Esophagus muscularis mucosa (tissue), 4 donors: ENCODE measurements at regions not wholly inside any gene's neighbourhood (a gene's known extent, or its start where the extent isn't known, plus 50 kb on each side); places are given as distances from the start of the nearest gene placed in this dataset.
"Not testable (repeated sequence)": the region's sequence is repeated elsewhere in the genome, so short reads cannot be mapped to it uniquely, and the experiment has no call there.

Experiments used
- DNase-seq: peaks from one replicate; pipeline ENCODE4 v3.0.0-alpha.2; 2017; ENCODE audit errors: extremely low spot score
- H3K27ac ChIP-seq, 4 donors: fragments of 200-600 bp; sonication (generic); replicated peaks in 1 of 4; 1 replicate in 3 of 4; 2 replicates in 1 of 4; pipeline ENCODE4 v1.5.1; 2016 to 2019; ENCODE audit warnings: mild to moderate bottlenecking in 1 of 4
- H3K27me3 ChIP-seq, 4 donors: fragments of 200-600 bp; sonication (generic); one replicate each; pipeline versions ENCODE4 v1.5.1 to v1.6.0; 2016 to 2019
- H3K36me3 ChIP-seq, 4 donors: fragments of 200-600 bp; sonication (generic); one replicate each; pipeline ENCODE4 v1.5.1; 2016 to 2019
- H3K4me1 ChIP-seq, 4 donors: fragments of 200-600 bp; sonication (generic); one replicate each; pipeline ENCODE4 v1.5.1; 2016 to 2019
- H3K4me3 ChIP-seq, 4 donors: fragments of 200-600 bp; sonication (generic); 1 replicate in 2 of 4; 2 replicates in 2 of 4; pipeline ENCODE4 v1.5.1; 2016 to 2019; ENCODE audit warnings: mild to moderate bottlenecking in 4 of 4, moderate library complexity in 1 of 4
- H3K9me3 ChIP-seq, 4 donors: fragments of 200-600 bp; sonication (generic); 1 replicate in 3 of 4; 2 replicates in 1 of 4; pipeline ENCODE4 v1.5.1; 2016 to 2019
- CTCF ChIP-seq, 3 experiments: fragments of 200-600 bp in 2 of 3; fragments of 450-650 bp in 1 of 3; sonication (generic) in 2 of 3; IDR thresholded peaks; one replicate each; pipeline ENCODE4 v1.5.1; 2017 to 2019; ENCODE audit warnings: antibody characterized with exemption in 3 of 3, mild to moderate bottlenecking in 2 of 3, moderate library complexity in 1 of 3
- EP300 ChIP-seq: sonication (generic); formaldehyde crosslinking; IDR thresholded peaks from one replicate; pipeline ENCODE4 v1.6.1; 2017; ENCODE audit warnings: antibody characterized with exemption
- POLR2A ChIP-seq: fragments of 450-650 bp; IDR thresholded peaks from one replicate; pipeline ENCODE4 v1.6.1; 2017; ENCODE audit warnings: antibody characterized with exemption, moderate library complexity, mild to moderate bottlenecking, low read depth
- POLR2AphosphoS5 ChIP-seq, 2 donors: sonication (generic); formaldehyde crosslinking; IDR thresholded peaks; one replicate each; pipeline ENCODE4 v1.6.1; 2017; ENCODE audit warnings: antibody characterized with exemption in 2 of 2
- WGBS: methylation state at CpG from one replicate; pipeline ENCODE4 v1.1.5; 2018; 5-methylcytosine and 5-hydroxymethylcytosine counted together
- intact Hi-C: fragments of 100-400 bp; cut with DNase I; formaldehyde crosslinking; loops from one replicate; pipeline ENCODE4 v1.15.1; 2023

- H3K4me1 ChIP-seq, result peaks cover 32 to 65% (median 60%) of the 10 kb centered on the region in 4 donors
- WGBS, result 65% methylated on average over 12 of the region's 12 CpGs
- intact Hi-C loops, result loop anchor here (2.0 to 5.0 kb wide), 2 partner anchors 71 to 97 kb away; no protein-coding TSS in a partner anchor
- no peak overlapping the region for H3K27ac ChIP-seq
- no peak for DNase-seq
- no peak overlapping the region for H3K4me3 ChIP-seq
- H3K36me3 ChIP-seq, result no peaks in the 10 kb centered on the region
- no peaks in the 10 kb centered on the region for H3K9me3 ChIP-seq
- no peaks in the 10 kb centered on the region for H3K27me3 ChIP-seq
- TF ChIP-seq EP300 (no peak), POLR2A (no peak), CTCF (IDR thresholded peaks at IDR 0.05) (no peak), POLR2AphosphoS5 (IDR thresholded peaks at IDR 0.05) (no peak)
Measured at GRCh38 chr7:47183862-47184590, 397.9 kb downstream of the TNS3 start.

- Histone ChIP-seq H3K9me3 (no peaks in the 10 kb centered on the region), H3K4me1 (peaks cover 32 to 65% (median 60%) of the 10 kb centered on the region in 4 donors), H3K27me3 (no peaks in the 10 kb centered on the region), H3K4me3 (no peak overlapping the region), H3K36me3 (no peaks in the 10 kb centered on the region), H3K27ac (peak overlapping the region; percentile 43 to 66 (median 57))
- TF ChIP-seq EP300 (no peak), POLR2A (no peak), POLR2AphosphoS5 (IDR thresholded peaks at IDR 0.05) (peak; percentile 18 to 52), CTCF (IDR thresholded peaks at IDR 0.05) (no peak)
- DNase-seq, result no peak
- intact Hi-C loops, result loop anchor here (2.0 to 5.0 kb wide), 3 partner anchors 73 to 1265 kb away; no protein-coding TSS in a partner anchor
- 44% methylated on average over 4 of the region's 4 CpGs for WGBS
Measured at GRCh38 chr7:47181746-47182361, 400.1 kb downstream of the TNS3 start.

GRCh38 chr7:47180516-47180826, 401.4 kb downstream of the TNS3 start:
- H3K4me1 ChIP-seq, result peaks cover 27 to 55% (median 53%) of the 10 kb centered on the region in 4 donors
- 78% methylated on average over 3 of the region's 3 CpGs for WGBS
- H3K4me3 ChIP-seq, result no peak overlapping the region
- intact Hi-C loops, result loop anchor here (2.0 to 5.0 kb wide), 2 partner anchors 93 to 1264 kb away; no protein-coding TSS in a partner anchor
- DNase-seq, result no peak
- H3K36me3 ChIP-seq, result no peaks in the 10 kb centered on the region
- TF ChIP-seq POLR2A (no peak), POLR2AphosphoS5 (IDR thresholded peaks at IDR 0.05) (no peak), EP300 (no peak), CTCF (IDR thresholded peaks at IDR 0.05) (no peak)
- no peak overlapping the region for H3K27ac ChIP-seq
- no peaks in the 10 kb centered on the region for H3K9me3 ChIP-seq
- H3K27me3 ChIP-seq, result no peaks in the 10 kb centered on the region

GRCh38 chr7:47179812-47180515, 401.9 kb downstream of the TNS3 start:
- TF ChIP-seq POLR2AphosphoS5 (IDR thresholded peaks at IDR 0.05) (no peak), POLR2A (no peak), EP300 (no peak), CTCF (IDR thresholded peaks at IDR 0.05) (peak; percentile 82 to 89 (median 84))
- intact Hi-C loops, result loop anchor here (2.0 to 5.0 kb wide), 2 partner anchors 93 to 1263 kb away; no protein-coding TSS in a partner anchor
- H3K27ac ChIP-seq, result no peak overlapping the region

GRCh38 chr7:47172602-47173539, 409.0 kb downstream of the TNS3 start:
- H3K36me3 ChIP-seq, intact Hi-C loops, H3K9me3 ChIP-seq, DNase-seq, H3K27ac ChIP-seq, H3K27me3 ChIP-seq, H3K4me1 ChIP-seq, H3K4me3 ChIP-seq: not testable (repeated sequence)
- WGBS, result 98% methylated on average over 7 of the region's 7 CpGs

More at GRCh38 chr7:47179812-47180515, 401.9 kb downstream of the TNS3 start:
- Histone ChIP-seq H3K9me3 (no peaks in the 10 kb centered on the region), H3K4me1 (peaks cover 25 to 50% (median 48%) of the 10 kb centered on the region in 4 donors), H3K4me3 (no peak overlapping the region), H3K36me3 (no peaks in the 10 kb centered on the region), H3K27me3 (no peaks in the 10 kb centered on the region)
- no peak for DNase-seq
- WGBS, result 55% methylated on average over 8 of the region's 8 CpGs
